PC-3 (cell line): ENCODE measurements at regions not wholly inside any gene's neighbourhood (a gene's known extent, or its start where the extent isn't known, plus 50 kb on each side); places are given as distances from the start of the nearest gene placed in this dataset.

Experiments used
- ATAC-seq: fragments of 200-7000 bp; cut with Tn5 transposase; 2 replicates; pipeline ENCODE4 v1.9.1; 2020; ENCODE audit warnings: mild to moderate bottlenecking, moderate library complexity
- BruUV-seq: library from RNA; stranded (reverse); fragments of 400-500 nt; replicated peaks from 2 replicates; lab custom pipeline; 2021; lab: Mats Ljungman, UMichigan
- CTCF ChIA-PET: fragments of 300-600 bp; sonication (Branson Sonifier 250); formaldehyde crosslinking; loops from one replicate; lab custom pipeline; 2022; ENCODE audit warnings: antibody characterized with exemption; lab: Charles Lee
- POLR2A ChIA-PET: fragments of 300-600 bp; sonication (Branson Sonifier 250); formaldehyde crosslinking; loops from one replicate; lab custom pipeline; 2022; ENCODE audit warnings: antibody characterized with exemption; ENCODE audit not compliant: unreplicated experiment; lab: Charles Lee
- DNase-seq: peaks from one replicate; pipeline ENCODE4 v3.0.0-alpha.2; 2015
- H2AFZ ChIP-seq: fragments of 300-600 bp; sonication (generic); 2 replicates; pipeline ENCODE4 v1.6.0; 2016; ENCODE audit warnings: antibody characterized with exemption, low read length
- H3F3A ChIP-seq: fragments of 300-600 bp; sonication (generic); one replicate; pipeline ENCODE4 v1.6.0; 2017; ENCODE audit warnings: antibody characterized with exemption, low read length, control low read depth, mild to moderate bottlenecking; ENCODE audit not compliant: unreplicated experiment
- H3K27ac ChIP-seq: fragments of 300-600 bp; sonication (generic); 2 replicates; pipeline ENCODE4 v1.5.1; 2016; ENCODE audit warnings: mild to moderate bottlenecking, low read length
- H3K27me3 ChIP-seq: fragments of 300-600 bp; sonication (generic); 2 replicates; pipeline ENCODE4 v1.6.1; 2016; ENCODE audit warnings: low read length, mixed read lengths
- H3K36me3 ChIP-seq: fragments of 300-600 bp; sonication (generic); 2 replicates; pipeline ENCODE4 v1.6.1; 2016; ENCODE audit warnings: low read depth, mixed run types, low read length, mixed read lengths
- H3K4me1 ChIP-seq: fragments of 300-600 bp; sonication (generic); 2 replicates; pipeline ENCODE4 v1.5.1; 2016; ENCODE audit warnings: low read length; ENCODE audit not compliant: insufficient read depth
- H3K4me2 ChIP-seq: fragments of 300-600 bp; sonication (generic); 2 replicates; pipeline ENCODE4 v1.6.0; 2016; ENCODE audit warnings: low read length
- H3K4me3 ChIP-seq: fragments of 300-600 bp; sonication (generic); 2 replicates; pipeline ENCODE4 v1.5.1; 2016; ENCODE audit warnings: mild to moderate bottlenecking, low read length, mixed read lengths
- H3K79me2 ChIP-seq: fragments of 300-600 bp; sonication (generic); 2 replicates; pipeline ENCODE4 v1.6.1; 2017; ENCODE audit warnings: low read length, mixed read lengths
- H3K9ac ChIP-seq: fragments of 300-600 bp; sonication (generic); 2 replicates; pipeline ENCODE4 v1.6.0; 2016; ENCODE audit warnings: mild to moderate bottlenecking, low read length
- H3K9me2 ChIP-seq: fragments of 300-600 bp; sonication (generic); replicated peaks from 2 replicates; pipeline ENCODE4 v1.6.1; 2016; ENCODE audit warnings: mixed run types, low read length, mixed read lengths
- H3K9me3 ChIP-seq: fragments of 300-600 bp; sonication (generic); 2 replicates; pipeline ENCODE4 v1.6.1; 2016; ENCODE audit warnings: low read length, mixed read lengths
- H4K20me1 ChIP-seq: fragments of 300-600 bp; sonication (generic); 2 replicates; pipeline ENCODE4 v1.6.1; 2016; ENCODE audit warnings: low read length, mixed read lengths
- EZH2 ChIP-seq: fragments of 300-600 bp; sonication (generic); IDR thresholded peaks from one replicate; pipeline ENCODE4 v1.6.1; 2017; ENCODE audit warnings: antibody characterized with exemption, mild to moderate bottlenecking, low read length; ENCODE audit not compliant: unreplicated experiment
- EZH2phosphoT487 ChIP-seq: fragments of 300-600 bp; sonication (generic); IDR thresholded peaks from 2 replicates; pipeline ENCODE4 v1.6.1; 2018; ENCODE audit warnings: mild to moderate bottlenecking, antibody characterized with exemption, low read length, borderline replicate concordance
- intact Hi-C: fragments of 100-400 bp; cut with micrococcal nuclease; formaldehyde crosslinking; loops from 2 replicates; pipeline ENCODE4 v1.9.0; 2023
- TF ChIP-seq, protein P1 (sequence below): fragments of 300-600 bp; sonication (generic); conservative IDR thresholded peaks from 2 replicates; pipeline ENCODE4 v1.5.1; 2017; ENCODE audit warnings: antibody characterized with exemption, low read depth, mild to moderate bottlenecking, low read length

DNA sequence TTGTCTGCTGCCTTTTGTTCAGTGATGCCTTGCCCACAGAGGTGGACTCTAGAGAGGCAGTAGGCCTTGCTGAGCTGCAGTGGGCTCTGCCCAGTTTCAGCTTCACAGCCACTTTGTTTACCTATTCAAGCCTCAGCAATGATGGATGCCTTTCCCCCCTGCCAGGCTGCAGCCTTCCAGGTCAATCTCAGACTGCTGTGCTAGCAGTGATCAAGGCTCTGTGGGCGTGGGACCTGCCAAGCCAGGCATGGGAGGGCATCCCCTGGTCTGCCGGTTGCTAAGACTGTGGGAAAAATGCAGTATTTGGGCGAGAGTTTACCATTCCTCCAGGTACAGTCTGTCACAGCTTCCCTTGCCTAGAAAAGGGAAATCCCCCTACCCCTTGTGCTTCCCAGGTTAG lies 175.2 kb upstream of the PBDC1 start:
- DNase-seq (no peak), ATAC-seq (no peak)
- H3F3A ChIP-seq, result no peaks in the 10 kb centered on the region
- intact Hi-C loops, result no loop called here
- H3K79me2 ChIP-seq, result no peaks in the 10 kb centered on the region
- H3K9me2 ChIP-seq, result no peaks in the 10 kb centered on the region
- no peaks in the 10 kb centered on the region for H3K27me3 ChIP-seq
- H3K9me3 ChIP-seq, result no peaks in the 10 kb centered on the region
- POLR2A ChIA-PET, result no interaction called here
- no peak overlapping the region for H3K27ac ChIP-seq
- CTCF ChIA-PET, result no interaction called here
- H2AFZ ChIP-seq, result no peak overlapping the region
- no peaks in the 10 kb centered on the region for H3K4me1 ChIP-seq
- no peaks in the 10 kb centered on the region for H3K36me3 ChIP-seq
- H4K20me1 ChIP-seq, result no peaks in the 10 kb centered on the region
- H3K4me3 ChIP-seq, result no peak overlapping the region
- TF ChIP-seq, protein P1, sequence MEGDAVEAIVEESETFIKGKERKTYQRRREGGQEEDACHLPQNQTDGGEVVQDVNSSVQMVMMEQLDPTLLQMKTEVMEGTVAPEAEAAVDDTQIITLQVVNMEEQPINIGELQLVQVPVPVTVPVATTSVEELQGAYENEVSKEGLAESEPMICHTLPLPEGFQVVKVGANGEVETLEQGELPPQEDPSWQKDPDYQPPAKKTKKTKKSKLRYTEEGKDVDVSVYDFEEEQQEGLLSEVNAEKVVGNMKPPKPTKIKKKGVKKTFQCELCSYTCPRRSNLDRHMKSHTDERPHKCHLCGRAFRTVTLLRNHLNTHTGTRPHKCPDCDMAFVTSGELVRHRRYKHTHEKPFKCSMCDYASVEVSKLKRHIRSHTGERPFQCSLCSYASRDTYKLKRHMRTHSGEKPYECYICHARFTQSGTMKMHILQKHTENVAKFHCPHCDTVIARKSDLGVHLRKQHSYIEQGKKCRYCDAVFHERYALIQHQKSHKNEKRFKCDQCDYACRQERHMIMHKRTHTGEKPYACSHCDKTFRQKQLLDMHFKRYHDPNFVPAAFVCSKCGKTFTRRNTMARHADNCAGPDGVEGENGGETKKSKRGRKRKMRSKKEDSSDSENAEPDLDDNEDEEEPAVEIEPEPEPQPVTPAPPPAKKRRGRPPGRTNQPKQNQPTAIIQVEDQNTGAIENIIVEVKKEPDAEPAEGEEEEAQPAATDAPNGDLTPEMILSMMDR, result no peak
- TF ChIP-seq EZH2phosphoT487 (no peak), EZH2 (no peak)
- H3K9ac ChIP-seq, result no peak overlapping the region
- no peak overlapping the region for H3K4me2 ChIP-seq
- no TSS peak for BruUV-seq

DNA sequence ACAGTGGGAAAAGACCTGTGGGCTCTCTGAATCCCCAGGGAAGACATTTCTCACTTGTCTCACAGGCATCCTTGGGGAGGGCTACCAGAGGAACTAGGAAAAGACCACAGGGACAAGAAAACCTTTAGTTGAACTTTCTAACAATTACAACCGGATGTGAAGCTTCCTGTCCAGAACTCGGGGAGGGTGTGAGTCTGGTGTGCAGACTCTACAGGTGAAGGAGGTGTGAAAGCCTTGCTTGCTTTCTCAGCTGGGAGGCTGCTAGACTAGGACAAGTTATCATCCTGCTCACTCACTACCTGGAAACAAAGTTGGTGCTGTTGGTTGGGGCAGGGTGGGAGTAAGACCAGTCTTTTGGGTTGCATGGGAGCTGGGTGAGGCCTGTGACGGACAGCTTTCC lies 158.5 kb upstream of the PBDC1 start:
- no peak overlapping the region for H2AFZ ChIP-seq
- H3K4me1 ChIP-seq, result no peaks in the 10 kb centered on the region
- no peak overlapping the region for H3K9ac ChIP-seq
- POLR2A ChIA-PET, result no interaction called here
- intact Hi-C loops, result no loop called here
- no peak overlapping the region for H3K4me2 ChIP-seq
- H3K36me3 ChIP-seq, result no peaks in the 10 kb centered on the region
- H3K27me3 ChIP-seq, result no peaks in the 10 kb centered on the region
- TF ChIP-seq EZH2, result no peak
- TF ChIP-seq EZH2phosphoT487, result no peak
- TF ChIP-seq, protein P1, result no peak
- no TSS peak for BruUV-seq
- no peak overlapping the region for H3K27ac ChIP-seq
- no peaks in the 10 kb centered on the region for H3K9me3 ChIP-seq
- H3K4me3 ChIP-seq, result no peak overlapping the region
- CTCF ChIA-PET, result no interaction called here
- no peaks in the 10 kb centered on the region for H3F3A ChIP-seq
- no peaks in the 10 kb centered on the region for H3K9me2 ChIP-seq
- no peaks in the 10 kb centered on the region for H3K79me2 ChIP-seq
- ATAC-seq, result no peak
- no peaks in the 10 kb centered on the region for H4K20me1 ChIP-seq
- no peak for DNase-seq

DNA sequence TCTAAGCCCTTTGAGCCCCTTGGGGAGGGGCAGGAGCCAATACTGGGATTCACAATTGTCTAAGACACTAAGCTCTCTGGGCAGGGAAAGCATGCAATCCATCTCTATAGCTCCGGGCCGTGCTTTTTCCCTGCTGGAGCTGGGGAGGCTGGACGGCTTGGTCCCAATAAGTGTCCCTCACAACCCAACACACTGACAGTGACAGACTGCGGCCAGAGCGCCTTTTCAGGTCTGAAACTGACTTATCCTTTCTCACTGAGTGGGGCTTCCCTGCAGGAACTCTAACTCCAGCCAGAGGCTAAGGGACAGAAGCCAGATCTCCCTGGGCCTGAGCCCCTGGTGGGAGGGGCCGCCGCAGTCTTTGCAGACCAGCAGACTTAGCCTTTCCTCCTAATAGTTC lies 146.6 kb upstream of the PBDC1 start:
- DNase-seq (no peak), ATAC-seq (no peak)
- TF ChIP-seq EZH2, result no peak
- TF ChIP-seq, protein P1, result no peak
- TF ChIP-seq EZH2phosphoT487, result no peak
- Histone ChIP-seq H3K36me3 (no peaks in the 10 kb centered on the region), H3K9ac (no peak overlapping the region), H3K9me3 (no peaks in the 10 kb centered on the region; the same call in 1 of the 2 replicates), H4K20me1 (no peaks in the 10 kb centered on the region), H3K4me1 (no peaks in the 10 kb centered on the region), H3K9me2 (no peaks in the 10 kb centered on the region), H3K27me3 (no peaks in the 10 kb centered on the region), H3K4me3 (no peak overlapping the region), H3K4me2 (no peak overlapping the region), H2AFZ (no peak overlapping the region), H3K27ac (no peak overlapping the region), H3K79me2 (no peaks in the 10 kb centered on the region), H3F3A (no peaks in the 10 kb centered on the region)
- intact Hi-C loops, result no loop called here
- no TSS peak for BruUV-seq
- ChIA-PET CTCF (no interaction called here), POLR2A (no interaction called here)
